ENCODE measurements at regions not wholly inside any gene's neighbourhood (a gene's known extent, or its start where the extent isn't known, plus 50 kb on each side); places are given as distances from the start of the nearest gene placed in this dataset.

DNA sequence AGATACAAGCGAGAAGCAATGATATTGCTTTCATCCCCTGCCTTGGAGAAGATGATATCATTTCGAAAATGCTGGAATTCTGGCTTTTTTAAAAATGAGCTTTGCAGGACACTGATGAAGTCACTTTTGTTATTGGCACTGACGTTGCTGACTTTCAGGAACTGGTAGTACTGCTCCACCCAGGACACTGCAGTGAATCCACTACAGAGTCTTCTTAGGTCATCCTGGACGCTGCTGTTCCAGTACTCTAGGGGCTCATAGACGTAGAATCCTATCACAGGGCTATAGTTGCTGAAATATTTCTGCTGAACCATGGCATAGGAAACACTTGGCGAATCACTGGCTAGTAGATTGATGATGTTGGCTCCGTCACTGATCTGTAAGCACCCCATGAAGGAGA, 97.2 kb downstream of the OPN5 start:
- Histone ChIP-seq H3K9me3 (ENCODE audit: low read length) (no peaks in the 10 kb centered on the region), H3K9ac (ENCODE audit: insufficient read depth, low read depth, low read length) (no peak overlapping the region), H3K27ac (ENCODE audit: extremely low read length, insufficient read depth, low read length) (no peak overlapping the region), H3K4me3 (replicated peaks in 1 of 3; ENCODE audit: insufficient read depth in 1 of 3, low read depth in 2 of 3, low read length in 3 of 3) (no peak overlapping the region), H3K27me3 (ENCODE audit: control insufficient read depth in 1 of 2, insufficient read depth in 2 of 2, low read length in 2 of 2) (no peaks in the 10 kb centered on the region), H4K20me1 (ENCODE audit: insufficient read depth, low read length) (no peaks in the 10 kb centered on the region), H3K4me2 (ENCODE audit: low read depth, low read length) (no peak overlapping the region), H3K36me3 (replicated peaks in 1 of 2; ENCODE audit: control insufficient read depth in 1 of 2, insufficient read depth in 2 of 2, low read length in 2 of 2) (peaks cover 7 to 15% of the 10 kb centered on the region in 2 experiments; a peak in 4 of 5 replicates), H3K4me1 (ENCODE audit: insufficient read depth, low read length) (no peaks in the 10 kb centered on the region), H3K79me2 (ENCODE audit: insufficient read depth, low read length) (no peaks in the 10 kb centered on the region), H2AFZ (ENCODE audit: low read length) (no peak overlapping the region)
- 95% methylated on average over 7 of the region's 7 CpGs for WGBS (ENCODE audit: low lambda C conversion rate)
- in situ Hi-C loops (cut with HindIII; ENCODE audit: extremely low pct_ligation_motif_present, low pct_unique_long_range_greater_than_20kb) (no loop called here), intact Hi-C loops (cut with micrococcal nuclease; ENCODE audit: unreplicated experiment) (no loop called here)
- no TSS peak for BruUV-seq (replicated peaks)
- DNase-seq (ENCODE audit: low spot score) = no peak
- ATAC-seq = no peak
- no peak for FAIRE-seq
- ChIA-PET POLR2A (no interaction called here), CTCF (ENCODE audit: low intra/inter-chr PET ratio, low total read pairs) (no interaction called here)
- TF ChIP-seq YY1 (IDR thresholded peaks at IDR 0.05; ENCODE audit: insufficient read depth, insufficient replicate concordance, low read depth, low read length) (no peak), ZSCAN9 (CRISPR knock-in tag; IDR thresholded peaks at IDR 0.05; ENCODE audit: borderline replicate concordance) (no peak), NCOR1 (IDR thresholded peaks at IDR 0.05; ENCODE audit: borderline replicate concordance, low read length) (no peak), JUND (CRISPR knock-in tag; IDR thresholded peaks at IDR 0.05) (no peak), FOXC1 (CRISPR knock-in tag; IDR thresholded peaks at IDR 0.05; ENCODE audit: borderline replicate concordance) (no peak), MAZ (IDR thresholded peaks at IDR 0.05; ENCODE audit: borderline replicate concordance, low read depth, low read length) (no peak), MAZ (CRISPR knock-in tag; IDR thresholded peaks at IDR 0.05; ENCODE audit: low read depth) (no peak), MATR3 (CRISPR knock-in tag; IDR thresholded peaks at IDR 0.05) (no peak), GATAD2A (CRISPR knock-in tag; IDR thresholded peaks at IDR 0.05) (no peak), ELF1 (CRISPR knock-in tag; IDR thresholded peaks at IDR 0.05) (no peak)
- TF ChIP-seq, protein P1, sequence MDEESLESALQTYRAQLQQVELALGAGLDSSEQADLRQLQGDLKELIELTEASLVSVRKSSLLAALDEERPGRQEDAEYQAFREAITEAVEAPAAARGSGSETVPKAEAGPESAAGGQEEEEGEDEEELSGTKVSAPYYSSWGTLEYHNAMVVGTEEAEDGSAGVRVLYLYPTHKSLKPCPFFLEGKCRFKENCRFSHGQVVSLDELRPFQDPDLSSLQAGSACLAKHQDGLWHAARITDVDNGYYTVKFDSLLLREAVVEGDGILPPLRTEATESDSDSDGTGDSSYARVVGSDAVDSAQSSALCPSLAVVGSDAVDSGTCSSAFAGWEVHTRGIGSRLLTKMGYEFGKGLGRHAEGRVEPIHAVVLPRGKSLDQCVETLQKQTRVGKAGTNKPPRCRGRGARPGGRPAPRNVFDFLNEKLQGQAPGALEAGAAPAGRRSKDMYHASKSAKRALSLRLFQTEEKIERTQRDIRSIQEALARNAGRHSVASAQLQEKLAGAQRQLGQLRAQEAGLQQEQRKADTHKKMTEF (CRISPR knock-in tag; IDR thresholded peaks at IDR 0.05) = no peak
- TF ChIP-seq, protein P2, sequence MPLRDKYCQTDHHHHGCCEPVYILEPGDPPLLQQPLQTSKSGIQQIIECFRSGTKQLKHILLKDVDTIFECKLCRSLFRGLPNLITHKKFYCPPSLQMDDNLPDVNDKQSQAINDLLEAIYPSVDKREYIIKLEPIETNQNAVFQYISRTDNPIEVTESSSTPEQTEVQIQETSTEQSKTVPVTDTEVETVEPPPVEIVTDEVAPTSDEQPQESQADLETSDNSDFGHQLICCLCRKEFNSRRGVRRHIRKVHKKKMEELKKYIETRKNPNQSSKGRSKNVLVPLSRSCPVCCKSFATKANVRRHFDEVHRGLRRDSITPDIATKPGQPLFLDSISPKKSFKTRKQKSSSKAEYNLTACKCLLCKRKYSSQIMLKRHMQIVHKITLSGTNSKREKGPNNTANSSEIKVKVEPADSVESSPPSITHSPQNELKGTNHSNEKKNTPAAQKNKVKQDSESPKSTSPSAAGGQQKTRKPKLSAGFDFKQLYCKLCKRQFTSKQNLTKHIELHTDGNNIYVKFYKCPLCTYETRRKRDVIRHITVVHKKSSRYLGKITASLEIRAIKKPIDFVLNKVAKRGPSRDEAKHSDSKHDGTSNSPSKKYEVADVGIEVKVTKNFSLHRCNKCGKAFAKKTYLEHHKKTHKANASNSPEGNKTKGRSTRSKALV (CRISPR knock-in tag; IDR thresholded peaks at IDR 0.05) = no peak
- TF ChIP-seq, protein P3, sequence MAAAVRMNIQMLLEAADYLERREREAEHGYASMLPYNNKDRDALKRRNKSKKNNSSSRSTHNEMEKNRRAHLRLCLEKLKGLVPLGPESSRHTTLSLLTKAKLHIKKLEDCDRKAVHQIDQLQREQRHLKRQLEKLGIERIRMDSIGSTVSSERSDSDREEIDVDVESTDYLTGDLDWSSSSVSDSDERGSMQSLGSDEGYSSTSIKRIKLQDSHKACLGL (CRISPR knock-in tag; IDR thresholded peaks at IDR 0.05) = no peak
- TF ChIP-seq, protein P4, sequence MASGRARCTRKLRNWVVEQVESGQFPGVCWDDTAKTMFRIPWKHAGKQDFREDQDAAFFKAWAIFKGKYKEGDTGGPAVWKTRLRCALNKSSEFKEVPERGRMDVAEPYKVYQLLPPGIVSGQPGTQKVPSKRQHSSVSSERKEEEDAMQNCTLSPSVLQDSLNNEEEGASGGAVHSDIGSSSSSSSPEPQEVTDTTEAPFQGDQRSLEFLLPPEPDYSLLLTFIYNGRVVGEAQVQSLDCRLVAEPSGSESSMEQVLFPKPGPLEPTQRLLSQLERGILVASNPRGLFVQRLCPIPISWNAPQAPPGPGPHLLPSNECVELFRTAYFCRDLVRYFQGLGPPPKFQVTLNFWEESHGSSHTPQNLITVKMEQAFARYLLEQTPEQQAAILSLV (CRISPR knock-in tag; IDR thresholded peaks at IDR 0.05; ENCODE audit: borderline replicate concordance) = no peak
- TF ChIP-seq, protein P5, sequence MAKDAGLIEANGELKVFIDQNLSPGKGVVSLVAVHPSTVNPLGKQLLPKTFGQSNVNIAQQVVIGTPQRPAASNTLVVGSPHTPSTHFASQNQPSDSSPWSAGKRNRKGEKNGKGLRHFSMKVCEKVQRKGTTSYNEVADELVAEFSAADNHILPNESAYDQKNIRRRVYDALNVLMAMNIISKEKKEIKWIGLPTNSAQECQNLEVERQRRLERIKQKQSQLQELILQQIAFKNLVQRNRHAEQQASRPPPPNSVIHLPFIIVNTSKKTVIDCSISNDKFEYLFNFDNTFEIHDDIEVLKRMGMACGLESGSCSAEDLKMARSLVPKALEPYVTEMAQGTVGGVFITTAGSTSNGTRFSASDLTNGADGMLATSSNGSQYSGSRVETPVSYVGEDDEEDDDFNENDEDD (CRISPR knock-in tag; IDR thresholded peaks at IDR 0.05; ENCODE audit: borderline replicate concordance) = no peak
- TF ChIP-seq, protein P6, sequence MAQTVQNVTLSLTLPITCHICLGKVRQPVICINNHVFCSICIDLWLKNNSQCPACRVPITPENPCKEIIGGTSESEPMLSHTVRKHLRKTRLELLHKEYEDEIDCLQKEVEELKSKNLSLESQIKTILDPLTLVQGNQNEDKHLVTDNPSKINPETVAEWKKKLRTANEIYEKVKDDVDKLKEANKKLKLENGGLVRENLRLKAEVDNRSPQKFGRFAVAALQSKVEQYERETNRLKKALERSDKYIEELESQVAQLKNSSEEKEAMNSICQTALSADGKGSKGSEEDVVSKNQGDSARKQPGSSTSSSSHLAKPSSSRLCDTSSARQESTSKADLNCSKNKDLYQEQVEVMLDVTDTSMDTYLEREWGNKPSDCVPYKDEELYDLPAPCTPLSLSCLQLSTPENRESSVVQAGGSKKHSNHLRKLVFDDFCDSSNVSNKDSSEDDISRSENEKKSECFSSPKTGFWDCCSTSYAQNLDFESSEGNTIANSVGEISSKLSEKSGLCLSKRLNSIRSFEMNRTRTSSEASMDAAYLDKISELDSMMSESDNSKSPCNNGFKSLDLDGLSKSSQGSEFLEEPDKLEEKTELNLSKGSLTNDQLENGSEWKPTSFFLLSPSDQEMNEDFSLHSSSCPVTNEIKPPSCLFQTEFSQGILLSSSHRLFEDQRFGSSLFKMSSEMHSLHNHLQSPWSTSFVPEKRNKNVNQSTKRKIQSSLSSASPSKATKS (CRISPR knock-in tag; IDR thresholded peaks at IDR 0.05) = no peak
- TF ChIP-seq, protein P7, sequence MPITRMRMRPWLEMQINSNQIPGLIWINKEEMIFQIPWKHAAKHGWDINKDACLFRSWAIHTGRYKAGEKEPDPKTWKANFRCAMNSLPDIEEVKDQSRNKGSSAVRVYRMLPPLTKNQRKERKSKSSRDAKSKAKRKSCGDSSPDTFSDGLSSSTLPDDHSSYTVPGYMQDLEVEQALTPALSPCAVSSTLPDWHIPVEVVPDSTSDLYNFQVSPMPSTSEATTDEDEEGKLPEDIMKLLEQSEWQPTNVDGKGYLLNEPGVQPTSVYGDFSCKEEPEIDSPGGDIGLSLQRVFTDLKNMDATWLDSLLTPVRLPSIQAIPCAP (CRISPR knock-in tag; IDR thresholded peaks at IDR 0.05; ENCODE audit: low read depth) = no peak
